Upper lobe of left lung (tissue), 6 donors: ENCODE measurements at regions not wholly inside any gene's neighbourhood (a gene's known extent, or its start where the extent isn't known, plus 50 kb on each side); places are given as distances from the start of the nearest gene placed in this dataset.

ENCODE experiments used
- ATAC-seq, 2 donors: fragments of 200-7000 bp; cut with Tn5 transposase; one replicate each; pipeline ENCODE4 v1.9.1; 2022; ENCODE audit warnings: mild to moderate bottlenecking in 2 of 2, moderate library complexity in 2 of 2; ENCODE audit not compliant: low FRiP score in 2 of 2
- DNase-seq, 2 donors: peaks; one replicate each; pipeline ENCODE4 v3.0.0-alpha.2; 2019 to 2020
- H3K27ac ChIP-seq, 4 donors: fragments of 200-600 bp; sonication (generic); one replicate each; pipeline ENCODE4 v1.5.1; 2016 to 2019
- H3K27me3 ChIP-seq, 4 donors: fragments of 200-600 bp; sonication (generic); one replicate each; pipeline ENCODE4 v1.5.1; 2017 to 2019
- H3K36me3 ChIP-seq, 4 donors: fragments of 200-600 bp; sonication (generic); one replicate each; pipeline ENCODE4 v1.5.1; 2016 to 2019
- H3K4me1 ChIP-seq, 4 donors: fragments of 200-600 bp; sonication (generic); one replicate each; pipeline ENCODE4 v1.5.1; 2018 to 2019
- H3K4me3 ChIP-seq, 4 donors: fragments of 200-600 bp; sonication (generic); one replicate each; pipeline ENCODE4 v1.5.1; 2017 to 2019; ENCODE audit warnings: mild to moderate bottlenecking in 2 of 4, moderate library complexity in 1 of 4
- H3K9me3 ChIP-seq, 4 donors: fragments of 200-600 bp; sonication (generic); one replicate each; pipeline ENCODE4 v1.5.1; 2018 to 2019
- EP300 ChIP-seq, 4 donors: sonication (generic); formaldehyde crosslinking; IDR thresholded peaks; one replicate each; pipeline ENCODE4 v1.5.1; 2017; ENCODE audit warnings: antibody characterized with exemption in 4 of 4, control low read depth in 2 of 4
- POLR2A ChIP-seq, 4 donors: fragments of 450-650 bp; IDR thresholded peaks; one replicate each; pipeline ENCODE4 v1.5.1; 2016 to 2017; ENCODE audit warnings: antibody characterized with exemption in 4 of 4, mild to moderate bottlenecking in 2 of 4
- POLR2AphosphoS5 ChIP-seq, 2 donors: sonication (generic); formaldehyde crosslinking; IDR thresholded peaks; one replicate each; pipeline ENCODE4 v1.5.1; 2017; ENCODE audit warnings: antibody characterized with exemption in 2 of 2
- WGBS, 2 donors: methylation state at CpG; one replicate each; pipeline ENCODE4 v1.1.5; 2017 to 2018; 5-methylcytosine and 5-hydroxymethylcytosine counted together
- TF ChIP-seq, protein P1 (sequence below), 6 experiments: fragments of 450-650 bp in 4 of 6; fragments of 200-600 bp in 2 of 6; sonication (generic) in 2 of 6; IDR thresholded peaks; one replicate each; pipeline ENCODE4 v1.5.1; 2016 to 2019; ENCODE audit warnings: antibody characterized with exemption in 6 of 6
- donor health status: DM: no; HTN: no; CAD: no; lungs with moderate emphysema.
- donor health status: DM: no; HTN: yes; CAD: no; lungs with severe emphysema.

DNA sequence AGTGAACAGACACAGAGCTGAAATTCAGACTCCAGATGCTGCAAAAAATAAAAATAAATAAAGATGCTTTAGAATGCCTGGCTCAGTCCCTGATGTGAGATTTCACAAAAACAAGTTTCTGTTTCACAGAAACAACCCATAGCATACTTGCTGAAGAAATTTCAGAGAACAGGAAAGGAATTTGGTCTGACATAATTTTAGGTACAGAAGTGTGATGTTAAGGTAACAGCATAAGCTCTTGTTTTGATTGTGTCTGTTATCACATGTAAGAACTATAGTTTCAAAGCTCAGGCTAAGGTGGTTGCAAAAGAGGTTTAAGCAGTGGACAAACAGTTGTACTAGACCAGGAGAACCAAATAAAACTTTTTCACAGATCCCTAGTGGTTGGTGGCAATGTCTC, 152.1 kb downstream of the PTGER3 start:
- Histone ChIP-seq H3K9me3 (no peaks in the 10 kb centered on the region), H3K27ac (no peak overlapping the region), H3K4me1 (peaks cover 0 to 9% (median 0%) of the 10 kb centered on the region in 4 donors), H3K27me3 (no peaks in the 10 kb centered on the region), H3K4me3 (no peak overlapping the region), H3K36me3 (no peaks in the 10 kb centered on the region)
- ATAC-seq (no peak), DNase-seq (no peak)
- TF ChIP-seq POLR2AphosphoS5 (IDR thresholded peaks at IDR 0.05) (no peak), EP300 (IDR thresholded peaks at IDR 0.05) (no peak), POLR2A (IDR thresholded peaks at IDR 0.05) (no peak)
- TF ChIP-seq, protein P1, sequence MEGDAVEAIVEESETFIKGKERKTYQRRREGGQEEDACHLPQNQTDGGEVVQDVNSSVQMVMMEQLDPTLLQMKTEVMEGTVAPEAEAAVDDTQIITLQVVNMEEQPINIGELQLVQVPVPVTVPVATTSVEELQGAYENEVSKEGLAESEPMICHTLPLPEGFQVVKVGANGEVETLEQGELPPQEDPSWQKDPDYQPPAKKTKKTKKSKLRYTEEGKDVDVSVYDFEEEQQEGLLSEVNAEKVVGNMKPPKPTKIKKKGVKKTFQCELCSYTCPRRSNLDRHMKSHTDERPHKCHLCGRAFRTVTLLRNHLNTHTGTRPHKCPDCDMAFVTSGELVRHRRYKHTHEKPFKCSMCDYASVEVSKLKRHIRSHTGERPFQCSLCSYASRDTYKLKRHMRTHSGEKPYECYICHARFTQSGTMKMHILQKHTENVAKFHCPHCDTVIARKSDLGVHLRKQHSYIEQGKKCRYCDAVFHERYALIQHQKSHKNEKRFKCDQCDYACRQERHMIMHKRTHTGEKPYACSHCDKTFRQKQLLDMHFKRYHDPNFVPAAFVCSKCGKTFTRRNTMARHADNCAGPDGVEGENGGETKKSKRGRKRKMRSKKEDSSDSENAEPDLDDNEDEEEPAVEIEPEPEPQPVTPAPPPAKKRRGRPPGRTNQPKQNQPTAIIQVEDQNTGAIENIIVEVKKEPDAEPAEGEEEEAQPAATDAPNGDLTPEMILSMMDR (IDR thresholded peaks at IDR 0.05) = no peak

DNA sequence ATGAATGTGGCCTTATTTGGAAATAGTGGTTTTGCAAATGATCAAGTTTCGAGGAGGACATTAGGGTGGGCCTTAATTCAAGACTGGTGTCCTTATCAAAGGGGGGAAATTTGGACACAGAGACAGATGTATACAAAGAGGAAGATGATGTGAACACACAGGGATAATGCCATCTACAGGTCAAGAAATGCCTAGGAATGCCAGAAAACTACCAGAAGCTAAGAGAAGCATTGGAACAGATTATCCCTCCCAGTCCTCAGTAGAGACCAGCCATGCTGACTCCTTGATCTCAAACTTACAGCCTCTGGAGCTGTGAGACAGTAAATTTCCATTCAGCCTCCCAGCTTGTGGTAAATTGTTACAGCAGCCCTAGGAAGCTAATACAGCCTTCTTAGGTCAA, 151.4 kb downstream of the PTGER3 start:
- WGBS, 2 donors = 53 to 63% methylated on average over 1 of the region's 1 CpG
- TF ChIP-seq EP300 (IDR thresholded peaks at IDR 0.05) = no peak
- no peak for TF ChIP-seq POLR2AphosphoS5 (IDR thresholded peaks at IDR 0.05)
- H3K36me3 ChIP-seq = no peaks in the 10 kb centered on the region

GRCh38 chr1:70897273-70897672, 150.3 kb downstream of the PTGER3 start:
- Histone ChIP-seq H3K36me3 (no peaks in the 10 kb centered on the region), H3K4me3 (no peak overlapping the region), H3K27ac (no peak overlapping the region), H3K27me3 (no peaks in the 10 kb centered on the region), H3K4me1 (no peaks in the 10 kb centered on the region), H3K9me3 (no peaks in the 10 kb centered on the region)
- TF ChIP-seq POLR2AphosphoS5 (IDR thresholded peaks at IDR 0.05) (no peak), POLR2A (IDR thresholded peaks at IDR 0.05) (no peak), EP300 (IDR thresholded peaks at IDR 0.05) (no peak)
- TF ChIP-seq, protein P1 (IDR thresholded peaks at IDR 0.05) = no peak
- 74 to 81% methylated on average over 4 of the region's 4 CpGs for WGBS, 2 donors
- DNase-seq (no peak), ATAC-seq (no peak)

More for the DNA sequence above, 151.4 kb downstream of the PTGER3 start:
- Histone ChIP-seq H3K4me3 (no peak overlapping the region), H3K4me1 (peaks cover 0 to 8% (median 0%) of the 10 kb centered on the region in 4 donors), H3K27ac (no peak overlapping the region), H3K9me3 (no peaks in the 10 kb centered on the region), H3K27me3 (no peaks in the 10 kb centered on the region)
- ATAC-seq = no peak
- DNase-seq = no peak

DNA sequence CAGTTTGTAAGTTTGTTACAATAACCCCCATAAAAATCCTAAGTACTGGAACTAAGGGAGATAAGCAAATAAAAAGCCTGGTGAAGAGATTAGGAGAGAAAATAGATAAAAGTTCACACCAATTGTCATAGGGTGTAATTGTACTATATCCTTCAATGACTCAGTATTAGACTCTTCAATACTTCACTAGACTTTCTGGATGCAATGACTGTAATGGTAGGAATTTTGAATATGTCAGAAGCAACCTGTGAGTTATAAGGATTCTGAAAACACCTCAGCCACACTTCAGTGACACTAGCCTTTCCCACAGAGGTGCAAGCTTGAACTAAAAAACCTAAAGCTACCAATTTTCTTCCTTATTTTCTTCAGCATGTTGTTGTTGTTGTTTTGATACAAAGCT, 147.9 kb downstream of the PTGER3 start:
- Histone ChIP-seq H3K27ac (no peak overlapping the region), H3K27me3 (no peaks in the 10 kb centered on the region), H3K4me3 (no peak overlapping the region), H3K9me3 (no peaks in the 10 kb centered on the region), H3K4me1 (no peaks in the 10 kb centered on the region), H3K36me3 (no peaks in the 10 kb centered on the region)
- ATAC-seq (no peak), DNase-seq (no peak)
- TF ChIP-seq, protein P1 (IDR thresholded peaks at IDR 0.05) = no peak
- TF ChIP-seq POLR2AphosphoS5 (IDR thresholded peaks at IDR 0.05) = no peak
- no peak for TF ChIP-seq POLR2A (IDR thresholded peaks at IDR 0.05)
- TF ChIP-seq EP300 (IDR thresholded peaks at IDR 0.05) = no peak

DNA sequence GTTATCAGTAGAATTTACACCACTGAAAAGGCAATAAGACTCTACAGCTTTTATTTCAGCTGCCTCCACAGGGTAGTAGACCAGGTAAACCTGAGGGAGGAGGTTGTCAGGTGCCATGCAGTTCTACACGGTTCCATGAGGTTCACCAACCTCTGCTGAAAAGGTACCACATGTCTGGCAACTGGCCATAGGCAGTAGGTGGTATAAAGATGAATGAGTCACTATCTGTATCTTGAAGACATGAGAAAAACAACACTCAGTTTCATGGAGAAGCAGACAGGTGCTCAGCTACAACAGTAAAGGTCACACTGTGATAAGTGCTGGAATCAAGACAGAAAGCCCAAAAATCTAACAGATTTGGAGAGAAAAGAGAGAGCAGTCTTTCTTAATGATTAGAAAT, 145.4 kb downstream of the PTGER3 start:
- no peak for TF ChIP-seq POLR2A (IDR thresholded peaks at IDR 0.05)
- no peak for TF ChIP-seq POLR2AphosphoS5 (IDR thresholded peaks at IDR 0.05)
- TF ChIP-seq, protein P1 (IDR thresholded peaks at IDR 0.05) = no peak
- TF ChIP-seq EP300 (IDR thresholded peaks at IDR 0.05) = no peak
- Histone ChIP-seq H3K27ac (no peak overlapping the region), H3K4me1 (no peaks in the 10 kb centered on the region), H3K36me3 (no peaks in the 10 kb centered on the region), H3K4me3 (no peak overlapping the region), H3K27me3 (no peaks in the 10 kb centered on the region), H3K9me3 (no peaks in the 10 kb centered on the region)
- WGBS, 2 donors = 71 to 80% methylated on average over 1 of the region's 1 CpG
- no peak for DNase-seq
- ATAC-seq = no peak
